Neural progenitor cell (in vitro differentiated cells): ENCODE measurements at regions not wholly inside any gene's neighbourhood (a gene's known extent, or its start where the extent isn't known, plus 50 kb on each side); places are given as distances from the start of the nearest gene placed in this dataset.

Experiments
- DNase-seq: peaks from one replicate; pipeline ENCODE4 v3.0.0-alpha.2; 2016; ENCODE audit warnings: low spot score
- H2AFZ ChIP-seq: fragments of 200-600 bp; sonication (generic); replicated peaks from 2 replicates; pipeline ENCODE4 v1.6.1; 2016; ENCODE audit warnings: antibody characterized with exemption
- H3F3A ChIP-seq: fragments of 200-600 bp; sonication (generic); 2 replicates; pipeline ENCODE4 v1.6.1; 2016; ENCODE audit warnings: antibody characterized with exemption, low read depth
- H3K27ac ChIP-seq: fragments of 200-600 bp; sonication (generic); 2 replicates; pipeline ENCODE4 v1.5.1; 2016; ENCODE audit warnings: mild to moderate bottlenecking
- H3K27me3 ChIP-seq: fragments of 200-600 bp; sonication (generic); 2 replicates; pipeline ENCODE4 v1.6.1; 2016; ENCODE audit warnings: mild to moderate bottlenecking, moderate library complexity
- H3K36me3 ChIP-seq: fragments of 200-600 bp; sonication (generic); 2 replicates; pipeline ENCODE4 v1.5.1; 2016
- H3K4me1 ChIP-seq: fragments of 200-600 bp; sonication (generic); 2 replicates; pipeline ENCODE4 v1.6.1; 2016; ENCODE audit warnings: mixed run types
- H3K4me2 ChIP-seq: fragments of 200-600 bp; sonication (generic); 2 replicates; pipeline ENCODE4 v1.6.1; 2016
- H3K4me3 ChIP-seq: fragments of 200-600 bp; sonication (generic); 2 replicates; pipeline ENCODE4 v1.5.1; 2016
- H3K79me2 ChIP-seq: fragments of 200-600 bp; sonication (generic); 2 replicates; pipeline ENCODE4 v1.6.1; 2016; ENCODE audit warnings: low read depth
- H3K9ac ChIP-seq: fragments of 200-600 bp; sonication (generic); 2 replicates; pipeline ENCODE4 v1.6.1; 2016
- H3K9me3 ChIP-seq: fragments of 200-600 bp; sonication (generic); 2 replicates; pipeline ENCODE4 v1.5.1; 2016; ENCODE audit warnings: low read depth
- H4K20me1 ChIP-seq: fragments of 200-600 bp; sonication (generic); 2 replicates; pipeline ENCODE4 v1.6.1; 2016; ENCODE audit warnings: low read depth
- H3K27ac Mint-ChIP-seq: 3 replicates; pipeline ENCODE4 v1.8.0; 2021; ENCODE audit warnings: mixed read lengths
- H3K27me3 Mint-ChIP-seq: 2 replicates; pipeline ENCODE4 v1.8.0; 2022; ENCODE audit warnings: low read depth, mild to moderate bottlenecking, inconsistent platforms, moderate library complexity, mixed read lengths; ENCODE audit not compliant: insufficient read depth
- H3K36me3 Mint-ChIP-seq: 3 replicates; pipeline ENCODE4 v1.8.0; 2021; ENCODE audit warnings: mixed read lengths
- H3K4me1 Mint-ChIP-seq: 3 replicates; pipeline ENCODE4 v1.8.0; 2021; ENCODE audit warnings: mixed read lengths
- H3K4me3 Mint-ChIP-seq: 3 replicates; pipeline ENCODE4 v1.8.0; 2021; ENCODE audit warnings: mild to moderate bottlenecking, moderate library complexity, mixed read lengths
- H3K9me3 Mint-ChIP-seq: 3 replicates; pipeline ENCODE4 v1.8.0; 2020; ENCODE audit warnings: mixed read lengths
- CTCF ChIP-seq: fragments of 200-600 bp; sonication (generic); IDR thresholded peaks from 2 replicates; pipeline ENCODE4 v1.5.1; 2017; ENCODE audit warnings: antibody characterized with exemption, mild to moderate bottlenecking
- EZH2 ChIP-seq: fragments of 200-600 bp; sonication (generic); IDR thresholded peaks from 2 replicates; pipeline ENCODE4 v1.6.1; 2017; ENCODE audit warnings: antibody characterized with exemption, mild to moderate bottlenecking, moderate library complexity
- EZH2phosphoT487 ChIP-seq: fragments of 200-600 bp; sonication (generic); IDR thresholded peaks from 2 replicates; pipeline ENCODE4 v1.6.1; 2017; ENCODE audit warnings: antibody characterized with exemption

GRCh38 chr15:95307115-95307514 lies 1023.4 kb upstream of the NR2F2 start:
- H3K27me3 ChIP-seq: no peaks in the 10 kb centered on the region
- no peaks in the 10 kb centered on the region for H3F3A ChIP-seq
- no peaks in the 10 kb centered on the region for H3K9me3 ChIP-seq
- no peak for DNase-seq
- Mint-ChIP-seq H3K9me3 (no peaks in the 10 kb centered on the region), H3K4me1 (no peaks in the 10 kb centered on the region), H3K4me3 (no peak overlapping the region), H3K27ac (no peak overlapping the region), H3K27me3 (peaks cover 2% of the 10 kb centered on the region), H3K36me3 (no peaks in the 10 kb centered on the region)
- H3K79me2 ChIP-seq: no peaks in the 10 kb centered on the region
- no peak overlapping the region for H3K27ac ChIP-seq
- H4K20me1 ChIP-seq: no peaks in the 10 kb centered on the region
- H3K36me3 ChIP-seq: no peaks in the 10 kb centered on the region
- no peak overlapping the region for H3K9ac ChIP-seq
- peaks cover 16% of the 10 kb centered on the region for H3K4me1 ChIP-seq
- no peak overlapping the region for H2AFZ ChIP-seq
- no peak for TF ChIP-seq CTCF
- TF ChIP-seq EZH2: no peak
- no peak for TF ChIP-seq EZH2phosphoT487
- no peak overlapping the region for H3K4me3 ChIP-seq
- no peak overlapping the region for H3K4me2 ChIP-seq

DNA sequence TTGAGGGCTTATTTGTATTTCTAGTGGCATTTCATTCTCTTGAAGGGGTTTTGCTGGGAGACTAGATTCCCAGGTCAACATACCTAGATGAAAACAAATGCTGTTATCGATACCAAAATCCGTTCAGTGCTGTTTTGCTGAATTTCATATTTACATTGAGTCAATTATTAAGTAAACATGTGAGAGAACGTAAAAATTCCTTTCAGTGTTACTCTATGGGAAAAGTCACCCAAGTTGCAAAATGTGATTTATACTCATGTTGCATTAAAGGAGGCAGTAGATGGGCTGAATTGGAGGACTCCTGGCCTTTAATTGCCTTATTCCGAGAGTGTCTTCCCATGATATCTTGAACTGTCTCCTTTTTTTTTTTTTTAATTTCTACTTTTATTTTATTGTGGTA lies 1011.3 kb upstream of the NR2F2 start:
- H3K4me3 ChIP-seq: no peak overlapping the region
- no peaks in the 10 kb centered on the region for H3F3A ChIP-seq
- H2AFZ ChIP-seq: no peak overlapping the region
- no peaks in the 10 kb centered on the region for H3K9me3 ChIP-seq
- no peak overlapping the region for H3K9ac ChIP-seq
- H3K27ac ChIP-seq: no peak overlapping the region
- DNase-seq: no peak
- H3K27ac Mint-ChIP-seq: no peak overlapping the region
- no peaks in the 10 kb centered on the region for H4K20me1 ChIP-seq
- H3K27me3 ChIP-seq: peaks cover 1% of the 10 kb centered on the region
- H3K36me3 ChIP-seq: no peaks in the 10 kb centered on the region
- H3K4me2 ChIP-seq: no peak overlapping the region
- no peaks in the 10 kb centered on the region for H3K27me3 Mint-ChIP-seq
- H3K9me3 Mint-ChIP-seq: peaks cover 11% of the 10 kb centered on the region
- no peak for TF ChIP-seq EZH2phosphoT487
- no peak for TF ChIP-seq CTCF
- no peak for TF ChIP-seq EZH2
- H3K4me1 Mint-ChIP-seq: no peaks in the 10 kb centered on the region
- no peaks in the 10 kb centered on the region for H3K4me1 ChIP-seq
- H3K4me3 Mint-ChIP-seq: no peak overlapping the region
- no peaks in the 10 kb centered on the region for H3K79me2 ChIP-seq
- H3K36me3 Mint-ChIP-seq: no peaks in the 10 kb centered on the region

- Histone ChIP-seq H3K4me1 (peaks cover 10% of the 10 kb centered on the region), H3K27ac (no peak overlapping the region), H3K27me3 (peaks cover 44% of the 10 kb centered on the region), H2AFZ (no peak overlapping the region), H4K20me1 (no peaks in the 10 kb centered on the region), H3K79me2 (no peaks in the 10 kb centered on the region), H3F3A (peaks cover 8% of the 10 kb centered on the region), H3K9me3 (no peaks in the 10 kb centered on the region), H3K9ac (no peak overlapping the region), H3K36me3 (no peaks in the 10 kb centered on the region), H3K4me2 (no peak overlapping the region), H3K4me3 (no peak overlapping the region)
- no peak overlapping the region for H3K4me3 Mint-ChIP-seq
- no peak for DNase-seq
- peaks cover 3% of the 10 kb centered on the region for H3K27me3 Mint-ChIP-seq
- TF ChIP-seq CTCF (no peak), EZH2phosphoT487 (no peak), EZH2 (no peak)
- no peak overlapping the region for H3K27ac Mint-ChIP-seq
- H3K4me1 Mint-ChIP-seq: peaks cover 9% of the 10 kb centered on the region
- H3K9me3 Mint-ChIP-seq: no peaks in the 10 kb centered on the region
- H3K36me3 Mint-ChIP-seq: no peaks in the 10 kb centered on the region
Measured at GRCh38 chr15:95323796-95324195, 1006.7 kb upstream of the NR2F2 start.
